HepG2 (cell line): ENCODE measurements at regions not wholly inside any gene's neighbourhood (a gene's known extent, or its start where the extent isn't known, plus 50 kb on each side); places are given as distances from the start of the nearest gene placed in this dataset.

Experiments
- BRCA1 ChIP-seq: sonication (generic); formaldehyde crosslinking; IDR thresholded peaks from 2 replicates; pipeline ENCODE4 v1.4.0; 2020; ENCODE audit warnings: missing genetic modification reagents
- IKZF1 ChIP-seq: fragments of 450-650 bp; IDR thresholded peaks from 2 replicates; pipeline ENCODE4 v1.7.1; 2016
- RELA ChIP-seq: sonication (generic); formaldehyde crosslinking; IDR thresholded peaks from 2 replicates; pipeline ENCODE4 v1.4.0; 2020; ENCODE audit warnings: missing genetic modification reagents
- REXO4 ChIP-seq: sonication (generic); formaldehyde crosslinking; IDR thresholded peaks from 2 replicates; pipeline ENCODE4 v1.8.0; 2022; ENCODE audit warnings: missing genetic modification reagents, mild to moderate bottlenecking, borderline replicate concordance
- ZNF503 ChIP-seq: sonication (generic); formaldehyde crosslinking; IDR thresholded peaks from 2 replicates; pipeline ENCODE4 v1.4.0; 2020; ENCODE audit warnings: missing genetic modification reagents
- ZNF709 ChIP-seq: sonication (generic); formaldehyde crosslinking; IDR thresholded peaks from 2 replicates; pipeline ENCODE4 v1.5.0; 2020; ENCODE audit warnings: mild to moderate bottlenecking, missing genetic modification reagents

DNA sequence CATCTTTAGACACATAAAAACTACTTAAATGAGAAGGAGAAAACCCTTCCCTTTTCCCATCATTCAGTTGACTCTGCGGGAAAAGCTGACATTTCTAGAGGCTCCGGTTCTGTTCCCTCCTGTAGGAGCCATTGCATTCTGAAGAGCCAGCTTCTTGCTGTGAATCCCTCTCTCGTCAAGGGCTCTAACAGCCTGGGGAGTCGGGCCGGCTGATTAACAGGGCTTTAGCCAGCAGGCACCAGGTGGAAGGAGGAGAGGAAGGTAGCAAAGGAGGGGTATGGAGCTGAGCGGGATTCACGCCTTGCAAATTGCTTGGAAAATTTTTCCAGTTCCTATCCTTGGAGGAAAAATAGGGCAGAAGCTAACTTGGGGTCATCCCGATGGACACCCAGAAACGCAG, 108.3 kb upstream of the UBE2E1 start:
- TF ChIP-seq REXO4 (CRISPR knock-in tag) (no peak), BRCA1 (CRISPR knock-in tag) (no peak), RELA (CRISPR knock-in tag) (no peak), ZNF709 (CRISPR knock-in tag) (no peak), IKZF1 (no peak), ZNF503 (CRISPR knock-in tag) (no peak)
